Cardiac muscle cell (in vitro differentiated cells and primary cell): ENCODE measurements at regions not wholly inside any gene's neighbourhood (a gene's known extent, or its start where the extent isn't known, plus 50 kb on each side); places are given as distances from the start of the nearest gene placed in this dataset.

Experiments
- DNase-seq, 2 donors: peaks; one replicate each; pipeline versions ENCODE4 v3.0.0 to v3.0.0-alpha.2; 2010 to 2017; ENCODE audit warnings: low read depth in 1 of 2, low spot score in 1 of 2
- H3K27ac ChIP-seq: fragments of 200-600 bp; sonication (generic); 2 replicates; pipeline ENCODE4 v1.5.1; 2016
- H3K27me3 ChIP-seq: fragments of 200-600 bp; sonication (generic); 2 replicates; pipeline ENCODE4 v1.6.0; 2016; ENCODE audit warnings: control low read depth
- H3K36me3 ChIP-seq: fragments of 200-600 bp; sonication (generic); 2 replicates; pipeline ENCODE4 v1.5.1; 2016; ENCODE audit warnings: control low read depth
- H3K4me1 ChIP-seq: fragments of 200-600 bp; sonication (generic); 2 replicates; pipeline ENCODE4 v1.8.1; 2017; ENCODE audit warnings: low read depth, mild to moderate bottlenecking, mixed run types
- H3K4me3 ChIP-seq: fragments of 200-600 bp; sonication (generic); 2 replicates; pipeline ENCODE4 v1.5.1; 2016; ENCODE audit warnings: mild to moderate bottlenecking
- H3K9me3 ChIP-seq: fragments of 200-600 bp; sonication (generic); 2 replicates; pipeline ENCODE4 v1.5.1; 2017; ENCODE audit warnings: low read depth, mild to moderate bottlenecking, control low read depth
- CTCF ChIP-seq: IDR thresholded peaks from 2 replicates; pipeline ENCODE4 v1.5.1; 2012; ENCODE audit warnings: low read depth, mild to moderate bottlenecking, low read length

- H3K27ac ChIP-seq: no peak overlapping the region
- no peaks in the 10 kb centered on the region for H3K4me1 ChIP-seq
- no peak for DNase-seq
- H3K27me3 ChIP-seq: peaks cover 4% of the 10 kb centered on the region
- no peaks in the 10 kb centered on the region for H3K9me3 ChIP-seq
- no peak for TF ChIP-seq CTCF
- no peaks in the 10 kb centered on the region for H3K36me3 ChIP-seq
- no peak overlapping the region for H3K4me3 ChIP-seq
These were observed 117.2 kb upstream of the DIO3 start for GRCh38 chr14:101444116-101444515.

- peaks cover 4% of the 10 kb centered on the region for H3K27me3 ChIP-seq
- no peaks in the 10 kb centered on the region for H3K9me3 ChIP-seq
- no peak for TF ChIP-seq CTCF
- H3K27ac ChIP-seq: no peak overlapping the region
- H3K4me3 ChIP-seq: no peak overlapping the region
- H3K4me1 ChIP-seq: no peaks in the 10 kb centered on the region
- no peaks in the 10 kb centered on the region for H3K36me3 ChIP-seq
- no peak for DNase-seq
These were observed 116.0 kb upstream of the DIO3 start for GRCh38 chr14:101445278-101445677.

- Histone ChIP-seq H3K4me3 (no peak overlapping the region), H3K27me3 (peaks cover 4% of the 10 kb centered on the region), H3K36me3 (no peaks in the 10 kb centered on the region), H3K9me3 (no peaks in the 10 kb centered on the region), H3K4me1 (no peaks in the 10 kb centered on the region), H3K27ac (no peak overlapping the region)
- no peak for TF ChIP-seq CTCF
- DNase-seq: no peak
These were observed 114.8 kb upstream of the DIO3 start for GRCh38 chr14:101446387-101446969.

- Histone ChIP-seq H3K27me3 (peaks cover 23% of the 10 kb centered on the region), H3K9me3 (no peaks in the 10 kb centered on the region), H3K4me3 (no peak overlapping the region), H3K4me1 (no peaks in the 10 kb centered on the region), H3K27ac (no peak overlapping the region), H3K36me3 (no peaks in the 10 kb centered on the region)
- DNase-seq: no peak
- no peak for TF ChIP-seq CTCF
These were observed 112.2 kb upstream of the DIO3 start for GRCh38 chr14:101449114-101449513.

- H3K27ac ChIP-seq: no peak overlapping the region
These were observed 110.1 kb upstream of the DIO3 start for GRCh38 chr14:101451166-101451565.

More at GRCh38 chr14:101451166-101451565, 110.1 kb upstream of the DIO3 start:
- no peak for DNase-seq
- Histone ChIP-seq H3K36me3 (no peaks in the 10 kb centered on the region), H3K27me3 (peaks cover 39% of the 10 kb centered on the region), H3K9me3 (no peaks in the 10 kb centered on the region), H3K4me3 (no peak overlapping the region), H3K4me1 (no peaks in the 10 kb centered on the region)
- no peak for TF ChIP-seq CTCF
